MM.1S (cell line): ENCODE measurements at regions not wholly inside any gene's neighbourhood (a gene's known extent, or its start where the extent isn't known, plus 50 kb on each side); places are given as distances from the start of the nearest gene placed in this dataset.
"Not testable (repeated sequence)": the region's sequence is repeated elsewhere in the genome, so short reads cannot be mapped to it uniquely, and the experiment has no call there.

ENCODE experiments used
- DNase-seq: peaks from one replicate; pipeline ENCODE4 v3.0.0-alpha.2; 2015
- H2AFZ ChIP-seq: fragments of 300-600 bp; sonication (generic); 2 replicates; pipeline ENCODE4 v1.6.0; 2016; ENCODE audit warnings: antibody characterized with exemption, low read length
- H3F3A ChIP-seq: fragments of 300-600 bp; sonication (generic); 2 replicates; pipeline ENCODE4 v1.6.1; 2016; ENCODE audit warnings: mild to moderate bottlenecking, antibody characterized with exemption, low read length, moderate library complexity, mixed read lengths; ENCODE audit not compliant: insufficient read depth
- H3K27ac ChIP-seq: fragments of 300-600 bp; sonication (generic); 2 replicates; pipeline ENCODE4 v1.5.1; 2016; ENCODE audit warnings: mild to moderate bottlenecking, low read length
- H3K27me3 ChIP-seq: fragments of 300-600 bp; sonication (generic); replicated peaks from 2 replicates; pipeline ENCODE4 v1.6.0; 2016; ENCODE audit warnings: low read length; ENCODE audit not compliant: insufficient read depth
- H3K36me3 ChIP-seq: fragments of 300-600 bp; sonication (generic); replicated peaks from 2 replicates; pipeline ENCODE4 v1.6.1; 2016; ENCODE audit warnings: mild to moderate bottlenecking, low read length, mixed read lengths; ENCODE audit not compliant: insufficient read depth
- H3K4me1 ChIP-seq: fragments of 300-600 bp; sonication (generic); 2 replicates; pipeline ENCODE4 v1.6.1; 2016; ENCODE audit warnings: low read length, mixed read lengths
- H3K4me2 ChIP-seq: fragments of 300-600 bp; sonication (generic); 2 replicates; pipeline ENCODE4 v1.6.0; 2016; ENCODE audit warnings: low read depth, low read length
- H3K4me3 ChIP-seq: fragments of 300-600 bp; sonication (generic); 2 replicates; pipeline ENCODE4 v1.5.1; 2016; ENCODE audit warnings: low read length, mixed read lengths
- H3K79me2 ChIP-seq: fragments of 300-600 bp; sonication (generic); 2 replicates; pipeline ENCODE4 v1.6.1; 2016; ENCODE audit warnings: mixed run types, low read length, mixed read lengths
- H3K9ac ChIP-seq: fragments of 300-600 bp; sonication (generic); 2 replicates; pipeline ENCODE4 v1.6.1; 2016; ENCODE audit warnings: low read length, mixed read lengths
- H3K9me2 ChIP-seq: fragments of 300-600 bp; sonication (generic); replicated peaks from 2 replicates; pipeline ENCODE4 v1.6.1; 2016; ENCODE audit warnings: mild to moderate bottlenecking, low read length, mixed read lengths; ENCODE audit not compliant: insufficient read depth
- H3K9me3 ChIP-seq: fragments of 300-600 bp; sonication (generic); replicated peaks from 2 replicates; pipeline ENCODE4 v1.6.1; 2016; ENCODE audit warnings: mild to moderate bottlenecking, low read length, mixed read lengths; ENCODE audit not compliant: insufficient read depth
- H4K20me1 ChIP-seq: fragments of 300-600 bp; sonication (generic); 2 replicates; pipeline ENCODE4 v1.6.1; 2016; ENCODE audit warnings: mild to moderate bottlenecking, low read length, moderate library complexity, mixed read lengths; ENCODE audit not compliant: insufficient read depth

GRCh38 chr16:29137894-29138662, 153.2 kb downstream of the LAT start:
- not testable (repeated sequence) for H3K9me2 ChIP-seq, H2AFZ ChIP-seq, DNase-seq, H3K36me3 ChIP-seq, H3K4me1 ChIP-seq, H4K20me1 ChIP-seq, H3K9ac ChIP-seq, H3F3A ChIP-seq, H3K4me3 ChIP-seq, H3K4me2 ChIP-seq, H3K79me2 ChIP-seq, H3K9me3 ChIP-seq, H3K27ac ChIP-seq, H3K27me3 ChIP-seq

DNA sequence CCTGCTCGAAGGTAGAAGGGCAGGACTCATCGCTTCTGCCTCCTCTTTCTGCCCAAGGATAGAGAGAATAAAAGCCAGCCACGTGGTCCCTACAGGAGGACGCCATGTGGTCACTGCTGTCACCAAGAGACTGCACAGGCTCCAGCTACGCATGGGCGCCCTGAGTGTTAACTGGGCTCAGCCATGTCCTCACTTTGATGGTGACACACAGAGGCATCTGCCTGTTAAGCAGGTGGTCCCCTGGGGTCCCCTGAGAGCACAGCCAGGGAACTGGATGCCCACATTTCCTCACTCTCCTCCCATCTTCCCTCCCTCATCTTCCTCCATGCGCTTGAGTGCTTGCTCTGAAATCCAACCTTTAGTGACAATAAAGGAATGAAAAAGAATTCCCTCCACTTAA, 152.6 kb downstream of the LAT start:
- H3K4me3 ChIP-seq, H2AFZ ChIP-seq, H3K4me2 ChIP-seq, H3K9ac ChIP-seq, H3K9me2 ChIP-seq, H3F3A ChIP-seq, H3K36me3 ChIP-seq, H3K9me3 ChIP-seq, H3K4me1 ChIP-seq, H3K27me3 ChIP-seq, H3K27ac ChIP-seq, H4K20me1 ChIP-seq, DNase-seq, H3K79me2 ChIP-seq: not testable (repeated sequence)

- not testable (repeated sequence) for H3K9me2 ChIP-seq, H3K4me3 ChIP-seq, H3K36me3 ChIP-seq, H4K20me1 ChIP-seq, H3F3A ChIP-seq, H2AFZ ChIP-seq, H3K27ac ChIP-seq, DNase-seq, H3K9ac ChIP-seq, H3K9me3 ChIP-seq, H3K4me1 ChIP-seq, H3K27me3 ChIP-seq, H3K79me2 ChIP-seq, H3K4me2 ChIP-seq
These were observed 152.1 kb downstream of the LAT start for GRCh38 chr16:29136916-29137315.

GRCh38 chr16:29136046-29136696, 151.3 kb downstream of the LAT start:
- not testable (repeated sequence) for H2AFZ ChIP-seq, H3K27ac ChIP-seq, H3K36me3 ChIP-seq, H3K4me3 ChIP-seq, H3K9me2 ChIP-seq, H3K4me2 ChIP-seq, H3K27me3 ChIP-seq, DNase-seq, H3K9ac ChIP-seq, H3K79me2 ChIP-seq, H3K4me1 ChIP-seq, H4K20me1 ChIP-seq, H3F3A ChIP-seq, H3K9me3 ChIP-seq

- not testable (repeated sequence) for H3K27me3 ChIP-seq, H3K9me3 ChIP-seq, H3K9me2 ChIP-seq, H3F3A ChIP-seq, H3K36me3 ChIP-seq, H3K9ac ChIP-seq, DNase-seq, H3K79me2 ChIP-seq, H3K4me2 ChIP-seq, H3K27ac ChIP-seq, H2AFZ ChIP-seq, H3K4me3 ChIP-seq, H3K4me1 ChIP-seq, H4K20me1 ChIP-seq
These were observed 150.2 kb downstream of the LAT start for GRCh38 chr16:29135098-29135497.

GRCh38 chr16:29133681-29134430, 149.0 kb downstream of the LAT start:
- H2AFZ ChIP-seq, H3K9me3 ChIP-seq, DNase-seq, H4K20me1 ChIP-seq, H3K4me1 ChIP-seq, H3K9me2 ChIP-seq, H3F3A ChIP-seq, H3K9ac ChIP-seq, H3K27ac ChIP-seq, H3K36me3 ChIP-seq, H3K4me2 ChIP-seq, H3K4me3 ChIP-seq, H3K79me2 ChIP-seq, H3K27me3 ChIP-seq: not testable (repeated sequence)

GRCh38 chr16:29132869-29133268, 148.0 kb downstream of the LAT start:
- not testable (repeated sequence) for H3K9me2 ChIP-seq, H4K20me1 ChIP-seq, H3K9me3 ChIP-seq, H3K27ac ChIP-seq, H3F3A ChIP-seq, H3K4me1 ChIP-seq, H3K4me3 ChIP-seq, H2AFZ ChIP-seq, H3K4me2 ChIP-seq, H3K9ac ChIP-seq, DNase-seq, H3K79me2 ChIP-seq, H3K27me3 ChIP-seq, H3K36me3 ChIP-seq

- H3K27me3 ChIP-seq, H3K36me3 ChIP-seq, H2AFZ ChIP-seq, H3K79me2 ChIP-seq, DNase-seq, H4K20me1 ChIP-seq, H3F3A ChIP-seq, H3K9me2 ChIP-seq, H3K4me3 ChIP-seq, H3K4me2 ChIP-seq, H3K27ac ChIP-seq, H3K9ac ChIP-seq, H3K4me1 ChIP-seq, H3K9me3 ChIP-seq: not testable (repeated sequence)
These were observed 147.6 kb downstream of the LAT start for GRCh38 chr16:29132444-29132843.
